T-cell (primary cell): ENCODE measurements at regions not wholly inside any gene's neighbourhood (a gene's known extent, or its start where the extent isn't known, plus 50 kb on each side); places are given as distances from the start of the nearest gene placed in this dataset.

Source experiments
- ATAC-seq, 4 experiments: fragments of 200-7000 bp in 3 of 4; fragments of 150-1000 bp in 1 of 4; cut with Tn5 transposase; replicated peaks in 1 of 4; 1 replicate in 3 of 4; 2 replicates in 1 of 4; pipeline ENCODE4 v1.10.0; 2021; ENCODE audit warnings: moderate library complexity in 3 of 4, mild to moderate bottlenecking in 2 of 4, moderate number of reproducible peaks in 1 of 4
- CTCF ChIA-PET, 2 donors: fragments of 300-600 bp; sonication (Branson Sonifier 250); formaldehyde crosslinking; loops; one replicate each; lab custom pipeline; 2022; ENCODE audit warnings: antibody characterized with exemption in 2 of 2; lab: Charles Lee
- POLR2A ChIA-PET, 2 donors: fragments of 300-600 bp; sonication (Branson Sonifier 250); formaldehyde crosslinking; loops; one replicate each; lab custom pipeline; 2022; ENCODE audit warnings: antibody characterized with exemption in 2 of 2; lab: Charles Lee
- DNase-seq, 35 experiments: peaks; one replicate each; pipeline versions ENCODE4 v3.0.0 to v3.0.0-alpha.2; 2013 to 2023
- H3K27ac ChIP-seq: one replicate; pipeline ENCODE4 v1.5.1; 2013; ENCODE audit warnings: low read length
- H3K27me3 ChIP-seq, 2 experiments: replicated peaks in 1 of 2; 1 replicate in 1 of 2; 2 replicates in 1 of 2; pipeline versions ENCODE4 v1.6.1 to v1.7.0; 2013; ENCODE audit warnings: low read length in 1 of 2, mixed read lengths in 1 of 2; ENCODE audit not compliant: control insufficient read depth in 2 of 2, insufficient read depth in 2 of 2; ENCODE audit errors: extremely low read depth in 1 of 2
- H3K36me3 ChIP-seq, 2 donors: 1 replicate in 1 of 2; 2 replicates in 1 of 2; pipeline versions ENCODE4 v1.6.1 to v1.7.0; 2013; ENCODE audit warnings: low read length in 1 of 2; ENCODE audit not compliant: control insufficient read depth in 2 of 2, insufficient read depth in 1 of 2; ENCODE audit errors: extremely low read depth in 1 of 2
- H3K4me1 ChIP-seq, 2 experiments: 1 replicate in 1 of 2; 2 replicates in 1 of 2; pipeline versions ENCODE4 v1.6.1 to v1.7.0; 2013; ENCODE audit warnings: low read length in 2 of 2, mixed read lengths in 1 of 2; ENCODE audit not compliant: insufficient read depth in 2 of 2, control insufficient read depth in 1 of 2; ENCODE audit errors: extremely low read depth in 1 of 2
- H3K4me3 ChIP-seq, 2 donors: 1 replicate in 1 of 2; 2 replicates in 1 of 2; pipeline versions ENCODE4 v1.5.1 to v1.7.0; 2013; ENCODE audit warnings: mild to moderate bottlenecking in 2 of 2, low read length in 1 of 2, moderate library complexity in 1 of 2; ENCODE audit not compliant: control insufficient read depth in 1 of 2; ENCODE audit errors: extremely low read depth in 1 of 2
- H3K9me3 ChIP-seq: 2 replicates; pipeline ENCODE4 v1.7.0; 2013
- H3K27ac Mint-ChIP-seq, 2 donors: one replicate each; pipeline ENCODE4 v1.8.0; 2020 to 2021; ENCODE audit warnings: mild to moderate bottlenecking in 2 of 2, mixed read lengths in 2 of 2
- H3K27me3 Mint-ChIP-seq, 2 donors: one replicate each; pipeline ENCODE4 v1.8.0; 2021 to 2022; ENCODE audit warnings: mixed read lengths in 2 of 2
- H3K36me3 Mint-ChIP-seq: one replicate; pipeline ENCODE4 v1.8.0; 2021; ENCODE audit warnings: mixed read lengths
- H3K4me1 Mint-ChIP-seq, 3 donors: one replicate each; pipeline ENCODE4 v1.8.0; 2020 to 2022; ENCODE audit warnings: mixed read lengths in 3 of 3, mild to moderate bottlenecking in 1 of 3
- H3K4me3 Mint-ChIP-seq, 3 donors: one replicate each; pipeline ENCODE4 v1.8.0; 2020 to 2022; ENCODE audit warnings: mild to moderate bottlenecking in 3 of 3, mixed read lengths in 3 of 3, moderate library complexity in 3 of 3
- H3K9me3 Mint-ChIP-seq, 3 donors: one replicate each; pipeline ENCODE4 v1.8.0; 2020 to 2022; ENCODE audit warnings: mixed read lengths in 3 of 3
- WGBS: methylation state at CpG from one replicate; pipeline ENCODE4 v1.1.5; 2013; ENCODE audit warnings: missing lambda C conversion rate; ENCODE audit not compliant: insufficient coverage; 5-methylcytosine and 5-hydroxymethylcytosine counted together

DNA sequence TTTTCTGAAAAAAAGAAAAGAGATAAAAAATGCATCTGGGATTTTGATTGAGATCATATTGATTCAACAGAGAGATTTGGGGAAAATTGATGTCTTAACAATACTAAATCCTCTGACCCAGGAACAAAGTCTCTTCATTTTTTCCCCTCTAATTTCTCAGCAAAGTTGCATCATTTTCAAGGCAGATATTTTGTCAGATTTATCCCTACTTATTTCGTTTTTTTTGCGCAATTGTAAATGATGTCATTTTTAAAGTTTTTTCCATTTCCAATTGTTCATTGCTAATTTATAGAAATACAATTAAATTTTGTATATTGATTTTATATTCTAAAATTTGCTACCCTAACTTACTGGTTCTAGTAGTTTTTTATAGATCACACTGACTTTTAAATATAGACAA lies 97.7 kb upstream of the TMEM170B start:
- no peaks in the 10 kb centered on the region for H3K36me3 Mint-ChIP-seq
- H3K27me3 ChIP-seq, result no peaks in the 10 kb centered on the region
- no peaks in the 10 kb centered on the region for H3K27me3 Mint-ChIP-seq
- H3K36me3 ChIP-seq, result no peaks in the 10 kb centered on the region
- H3K27ac Mint-ChIP-seq, result no peak overlapping the region
- no CpG with 5 or more reads among the region's 2 CpGs for WGBS
- no peak overlapping the region for H3K4me3 ChIP-seq
- peaks cover 0 to 9% (median 0%) of the 10 kb centered on the region in 3 donors for H3K4me1 Mint-ChIP-seq
- DNase-seq, result no peak
- ChIA-PET CTCF (interaction anchor here in 1 of 2 donors (0.6 kb wide), 1 partner anchor 393 kb away, joined by 3 read pairs; no protein-coding TSS in a partner anchor), POLR2A (no interaction called here)
- H3K4me1 ChIP-seq, result no peaks in the 10 kb centered on the region
- H3K27ac ChIP-seq, result no peak overlapping the region
- ATAC-seq, result no peak
- H3K9me3 Mint-ChIP-seq, result peaks cover 0 to 3% (median 0%) of the 10 kb centered on the region in 3 donors
- no peaks in the 10 kb centered on the region for H3K9me3 ChIP-seq
- H3K4me3 Mint-ChIP-seq, result no peak overlapping the region

DNA sequence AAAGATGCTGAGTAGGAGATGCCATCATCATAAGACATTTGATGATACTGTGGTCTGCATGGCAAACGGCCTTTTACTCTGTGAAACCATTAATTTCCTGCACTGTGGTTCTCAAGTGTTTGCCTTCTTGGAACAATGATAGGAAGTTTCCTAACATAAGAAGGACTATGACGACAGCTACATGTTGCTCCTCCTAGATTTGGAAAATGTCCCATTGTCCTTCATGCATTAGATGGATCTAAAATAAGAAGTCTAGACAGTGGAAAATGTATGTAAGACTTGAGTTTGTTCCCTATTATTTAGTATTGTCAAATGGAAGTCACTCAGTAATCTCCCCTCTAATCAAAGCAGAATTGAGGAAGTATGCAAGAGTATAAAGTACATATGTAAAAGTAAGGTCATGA lies 98.5 kb upstream of the TMEM170B start:
- Histone ChIP-seq H3K36me3 (no peaks in the 10 kb centered on the region), H3K4me3 (no peak overlapping the region), H3K4me1 (no peaks in the 10 kb centered on the region), H3K27ac (no peak overlapping the region), H3K27me3 (no peaks in the 10 kb centered on the region), H3K9me3 (no peaks in the 10 kb centered on the region)
- no CpG with 5 or more reads among the region's 2 CpGs for WGBS
- Mint-ChIP-seq H3K27ac (no peak overlapping the region), H3K36me3 (no peaks in the 10 kb centered on the region), H3K4me3 (no peak overlapping the region), H3K9me3 (peaks cover 0 to 3% (median 0%) of the 10 kb centered on the region in 3 donors), H3K27me3 (no peaks in the 10 kb centered on the region), H3K4me1 (peaks cover 0 to 7% (median 0%) of the 10 kb centered on the region in 3 donors)
- no peak for ATAC-seq
- DNase-seq, result no peak
- ChIA-PET CTCF (interaction anchor here in 1 of 2 donors (0.6 kb wide), 1 partner anchor 392 kb away, joined by 3 read pairs; no protein-coding TSS in a partner anchor), POLR2A (no interaction called here)

DNA sequence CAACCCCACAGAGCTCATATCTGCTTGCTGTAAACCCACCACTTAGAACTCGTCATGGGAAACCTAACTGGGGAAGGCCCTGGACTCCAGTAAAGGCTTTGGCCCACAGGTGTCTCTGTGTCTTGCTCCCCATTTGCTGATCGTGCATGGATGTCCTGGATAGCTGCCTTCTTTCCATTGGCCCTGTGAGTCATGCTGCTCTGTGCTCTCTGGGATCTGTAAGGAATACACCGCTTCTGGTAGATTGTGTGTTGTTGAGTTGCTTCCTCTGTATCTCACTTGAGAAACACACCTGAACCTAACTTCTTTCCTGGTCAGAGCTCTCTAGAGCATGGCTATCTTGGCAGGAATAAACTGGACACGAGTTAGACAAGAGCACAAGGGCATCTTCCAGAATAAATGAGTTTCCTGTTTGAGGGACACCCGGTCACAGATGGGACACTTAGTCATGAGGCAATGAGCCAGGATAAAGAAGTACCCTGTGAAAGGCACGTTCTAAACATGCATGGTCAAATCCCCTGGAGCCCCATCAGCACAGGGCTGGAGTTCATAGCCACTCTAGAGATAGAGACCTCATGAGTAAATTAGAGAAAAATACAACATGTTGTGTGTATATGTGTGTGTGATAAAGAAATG lies 99.6 kb upstream of the TMEM170B start:
- H3K27ac ChIP-seq, result no peak overlapping the region
- H3K4me1 ChIP-seq, result no peaks in the 10 kb centered on the region
- no peaks in the 10 kb centered on the region for H3K36me3 Mint-ChIP-seq
- H3K4me3 Mint-ChIP-seq, result no peak overlapping the region
- peaks cover 0 to 7% (median 0%) of the 10 kb centered on the region in 3 donors for H3K4me1 Mint-ChIP-seq
- no peak overlapping the region for H3K4me3 ChIP-seq
- ChIA-PET POLR2A (no interaction called here), CTCF (interaction anchor here in 1 of 2 donors (0.6 kb wide), 1 partner anchor 257 kb away, joined by 4 read pairs; no protein-coding TSS in a partner anchor)
- H3K27ac Mint-ChIP-seq, result no peak overlapping the region
- no peaks in the 10 kb centered on the region for H3K36me3 ChIP-seq
- H3K9me3 ChIP-seq, result no peaks in the 10 kb centered on the region
- H3K27me3 Mint-ChIP-seq, result no peaks in the 10 kb centered on the region
- H3K9me3 Mint-ChIP-seq, result no peaks in the 10 kb centered on the region
- DNase-seq (no peak), ATAC-seq (no peak)
- WGBS, result 97% methylated on average over 3 of the region's 6 CpGs
- H3K27me3 ChIP-seq, result no peaks in the 10 kb centered on the region

DNA sequence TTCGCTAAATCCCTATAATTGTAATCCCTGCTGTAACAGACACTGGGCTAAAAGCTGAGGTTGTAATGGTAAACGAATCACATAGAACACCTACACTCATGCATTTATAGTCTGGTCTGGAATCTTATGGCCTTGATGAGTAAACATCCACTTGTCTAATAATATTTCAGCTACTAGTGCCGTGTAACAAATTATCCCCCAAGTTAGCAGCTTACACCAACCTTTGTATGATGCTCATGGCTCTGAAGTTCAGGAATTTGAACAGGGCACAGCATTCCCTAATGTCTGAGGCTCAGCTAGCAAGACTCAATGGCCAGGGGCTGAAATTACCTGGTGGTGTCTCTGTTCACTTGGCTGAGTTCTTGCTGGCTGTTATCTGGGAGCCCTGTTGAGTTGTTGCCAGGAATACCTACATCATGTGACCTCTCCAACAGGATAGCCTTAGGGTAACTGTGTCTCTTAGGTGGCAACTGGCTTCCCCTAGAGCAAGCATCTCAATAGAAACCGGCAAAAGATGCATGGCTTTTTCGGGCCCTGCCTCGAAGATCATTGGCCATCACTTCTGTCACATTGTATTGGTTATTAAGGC lies 100.9 kb upstream of the TMEM170B start:
- Histone ChIP-seq H3K9me3 (no peaks in the 10 kb centered on the region), H3K4me3 (no peak overlapping the region), H3K4me1 (no peaks in the 10 kb centered on the region), H3K27me3 (no peaks in the 10 kb centered on the region), H3K27ac (no peak overlapping the region), H3K36me3 (no peaks in the 10 kb centered on the region)
- H3K27ac Mint-ChIP-seq, result no peak overlapping the region
- 100% methylated on average over 4 of the region's 6 CpGs for WGBS
- ChIA-PET CTCF (no interaction called here), POLR2A (no interaction called here)
- peaks cover 0 to 7% (median 0%) of the 10 kb centered on the region in 3 donors for H3K4me1 Mint-ChIP-seq
- no peak overlapping the region for H3K4me3 Mint-ChIP-seq
- no peaks in the 10 kb centered on the region for H3K27me3 Mint-ChIP-seq
- DNase-seq, result no peak
- no peaks in the 10 kb centered on the region for H3K36me3 Mint-ChIP-seq
- no peak for ATAC-seq
- H3K9me3 Mint-ChIP-seq, result no peaks in the 10 kb centered on the region

DNA sequence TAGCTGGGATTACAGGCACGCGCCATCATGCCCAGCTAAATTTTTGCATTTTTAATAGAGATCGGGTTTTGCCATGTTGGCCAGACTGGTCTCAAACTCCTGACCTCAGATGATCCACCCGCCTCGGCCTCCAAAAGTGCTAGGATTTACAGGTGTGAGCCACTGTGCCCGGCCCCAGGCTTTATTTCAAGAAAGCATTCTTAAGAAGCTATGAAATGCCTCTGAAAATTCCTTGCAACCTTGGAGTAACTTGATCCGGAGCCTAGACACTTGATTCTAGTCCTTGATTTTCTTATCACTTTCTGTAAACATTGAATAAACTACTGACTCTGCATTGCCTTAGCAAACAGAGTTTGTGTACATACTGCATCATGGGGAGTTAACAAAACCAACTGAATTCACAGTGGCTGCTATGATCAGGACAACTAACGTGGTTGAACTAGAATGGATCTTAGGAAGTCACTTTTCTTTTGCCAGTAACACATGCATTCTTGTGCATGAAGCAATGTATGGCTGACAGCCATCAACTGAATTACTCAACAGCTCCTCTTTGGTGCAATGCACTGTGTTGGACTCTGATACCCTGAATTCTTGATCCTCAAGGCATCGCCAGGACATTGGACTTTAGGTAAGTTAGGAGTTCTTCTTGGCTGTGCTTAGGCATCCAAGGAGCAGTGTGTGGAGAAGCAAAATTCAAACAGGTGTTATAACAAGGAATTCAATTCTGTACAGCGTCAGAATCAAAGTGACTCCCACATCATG lies 102.8 kb upstream of the TMEM170B start:
- 95% methylated on average over 7 of the region's 10 CpGs for WGBS
- no peaks in the 10 kb centered on the region for H3K36me3 Mint-ChIP-seq
- Histone ChIP-seq H3K36me3 (no peaks in the 10 kb centered on the region), H3K9me3 (no peaks in the 10 kb centered on the region), H3K4me3 (no peak overlapping the region), H3K27me3 (no peaks in the 10 kb centered on the region), H3K4me1 (no peaks in the 10 kb centered on the region), H3K27ac (no peak overlapping the region)
- no peak for DNase-seq
- H3K9me3 Mint-ChIP-seq, result no peaks in the 10 kb centered on the region
- no peak overlapping the region for H3K4me3 Mint-ChIP-seq
- no peak for ATAC-seq
- CTCF ChIA-PET, result no interaction called here
- no peaks in the 10 kb centered on the region for H3K27me3 Mint-ChIP-seq
- H3K4me1 Mint-ChIP-seq, result peaks cover 0 to 7% (median 0%) of the 10 kb centered on the region in 3 donors
- POLR2A ChIA-PET, result no interaction called here
- no peak overlapping the region for H3K27ac Mint-ChIP-seq

DNA sequence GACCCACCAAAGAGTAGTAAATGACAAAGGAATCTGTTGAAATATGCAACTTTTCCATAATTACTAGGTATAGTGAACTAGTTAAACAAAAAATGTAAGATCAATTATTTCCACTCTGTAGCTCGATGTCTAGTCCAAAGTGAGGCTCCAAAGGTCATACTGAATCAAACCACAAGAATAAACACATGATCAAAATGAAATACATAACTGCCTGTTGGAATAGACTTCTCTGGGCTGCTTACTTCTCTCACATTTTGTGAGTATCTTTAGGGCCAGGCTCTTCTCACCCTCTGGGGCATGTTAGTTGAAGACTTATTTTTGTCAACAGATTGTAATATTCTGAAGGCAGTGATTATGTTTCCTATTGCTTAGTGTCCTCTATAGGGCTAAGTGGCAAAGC lies 103.7 kb upstream of the TMEM170B start:
- no CpG with 5 or more reads among the region's 1 CpG for WGBS
- no peak overlapping the region for H3K27ac ChIP-seq
- H3K9me3 Mint-ChIP-seq, result no peaks in the 10 kb centered on the region
- H3K36me3 Mint-ChIP-seq, result no peaks in the 10 kb centered on the region
- H3K27ac Mint-ChIP-seq, result no peak overlapping the region
- POLR2A ChIA-PET, result no interaction called here
- no peak overlapping the region for H3K4me3 Mint-ChIP-seq
- DNase-seq (no peak), ATAC-seq (no peak)
- CTCF ChIA-PET, result no interaction called here
- no peaks in the 10 kb centered on the region for H3K27me3 Mint-ChIP-seq
- no peaks in the 10 kb centered on the region for H3K27me3 ChIP-seq
- peaks cover 0 to 3% of the 10 kb centered on the region in 2 experiments for H3K4me1 ChIP-seq
- H3K9me3 ChIP-seq, result no peaks in the 10 kb centered on the region
- H3K4me3 ChIP-seq, result no peak overlapping the region
- peaks cover 8 to 12% (median 9%) of the 10 kb centered on the region in 3 donors for H3K4me1 Mint-ChIP-seq
- no peaks in the 10 kb centered on the region for H3K36me3 ChIP-seq
